Stimulated activated CD4-positive, alpha-beta T cell treated with anti-CD3 and anti-CD28 coated beads, Interleukin-4, amount 100 ng/mL, for 4 hours (primary cell): ENCODE measurements at regions not wholly inside any gene's neighbourhood (a gene's known extent, or its start where the extent isn't known, plus 50 kb on each side); places are given as distances from the start of the nearest gene placed in this dataset.

Experiments used
- DNase-seq, 2 experiments: peaks; one replicate each; pipeline ENCODE4 v3.0.0-alpha.2; 2020

GRCh38 chr6:79864421-79864820 lies 82.9 kb downstream of the ELOVL4 start:
- DNase-seq, result no peak

DNA sequence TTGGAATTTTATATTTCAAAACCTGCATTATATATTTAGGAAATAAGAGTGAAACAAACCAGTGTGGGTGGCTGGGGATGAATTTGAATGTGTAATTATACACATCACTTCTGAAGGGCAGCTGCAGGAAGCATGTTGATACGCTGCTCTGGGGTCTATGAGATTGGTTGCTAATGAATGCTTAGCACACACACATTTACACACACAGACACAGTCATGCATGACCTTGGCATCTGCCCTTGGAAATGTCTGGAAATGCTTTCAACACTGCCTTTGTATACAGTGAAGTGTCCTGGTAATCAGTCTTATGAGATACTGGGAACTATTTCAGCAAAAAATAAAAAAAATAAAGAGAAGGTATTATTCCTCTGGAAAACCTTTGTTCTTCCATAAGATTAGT lies 83.4 kb downstream of the ELOVL4 start:
- no peak for DNase-seq

GRCh38 chr6:79863566-79863965 lies 83.8 kb downstream of the ELOVL4 start:
- DNase-seq, result no peak

DNA sequence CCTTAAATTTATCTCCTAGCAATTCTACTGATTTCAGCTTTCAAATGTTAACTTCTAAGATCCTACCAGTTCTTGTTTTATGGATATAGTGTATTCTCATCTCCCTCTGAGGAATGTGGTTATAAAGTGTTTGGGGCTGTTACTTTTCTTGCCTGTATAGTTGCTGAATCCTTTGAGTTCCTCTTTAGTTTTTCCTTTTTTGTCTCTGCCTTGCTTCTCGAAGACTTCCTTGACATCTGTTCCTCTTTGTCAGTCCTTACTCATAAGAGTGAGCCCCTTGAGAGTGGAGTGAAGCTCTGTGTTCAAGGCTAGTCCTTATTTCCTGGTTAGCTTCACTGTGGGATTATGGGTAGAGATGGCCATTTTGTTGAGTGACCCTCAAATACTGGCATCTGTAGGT lies 84.6 kb downstream of the ELOVL4 start:
- DNase-seq, result no peak

GRCh38 chr6:79862126-79862525 lies 85.2 kb downstream of the ELOVL4 start:
- no peak for DNase-seq

GRCh38 chr6:79861023-79861422 lies 86.3 kb downstream of the ELOVL4 start:
- no peak for DNase-seq

DNA sequence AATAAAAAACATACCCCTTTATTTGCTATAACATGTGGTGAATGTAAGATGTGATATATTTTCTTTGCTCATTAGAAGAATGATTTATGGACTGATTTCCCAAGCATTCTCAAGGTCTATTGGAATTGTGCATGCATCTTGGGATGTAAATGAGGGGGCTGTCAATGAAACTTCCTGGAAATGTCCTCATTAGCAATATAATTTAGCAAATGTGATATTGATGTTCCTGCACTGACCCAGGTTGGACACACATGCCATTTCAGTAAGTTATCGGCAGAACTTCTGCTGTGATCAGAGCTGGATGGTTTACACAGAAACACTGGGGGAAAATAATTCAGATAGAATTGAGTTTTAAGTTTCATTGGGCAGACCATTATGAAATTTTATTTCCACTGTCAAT lies 99.9 kb downstream of the ELOVL4 start:
- DNase-seq, result no peak

- no peak for DNase-seq
Observed at GRCh38 chr6:79842376-79843040, 104.8 kb downstream of the ELOVL4 start.

DNA sequence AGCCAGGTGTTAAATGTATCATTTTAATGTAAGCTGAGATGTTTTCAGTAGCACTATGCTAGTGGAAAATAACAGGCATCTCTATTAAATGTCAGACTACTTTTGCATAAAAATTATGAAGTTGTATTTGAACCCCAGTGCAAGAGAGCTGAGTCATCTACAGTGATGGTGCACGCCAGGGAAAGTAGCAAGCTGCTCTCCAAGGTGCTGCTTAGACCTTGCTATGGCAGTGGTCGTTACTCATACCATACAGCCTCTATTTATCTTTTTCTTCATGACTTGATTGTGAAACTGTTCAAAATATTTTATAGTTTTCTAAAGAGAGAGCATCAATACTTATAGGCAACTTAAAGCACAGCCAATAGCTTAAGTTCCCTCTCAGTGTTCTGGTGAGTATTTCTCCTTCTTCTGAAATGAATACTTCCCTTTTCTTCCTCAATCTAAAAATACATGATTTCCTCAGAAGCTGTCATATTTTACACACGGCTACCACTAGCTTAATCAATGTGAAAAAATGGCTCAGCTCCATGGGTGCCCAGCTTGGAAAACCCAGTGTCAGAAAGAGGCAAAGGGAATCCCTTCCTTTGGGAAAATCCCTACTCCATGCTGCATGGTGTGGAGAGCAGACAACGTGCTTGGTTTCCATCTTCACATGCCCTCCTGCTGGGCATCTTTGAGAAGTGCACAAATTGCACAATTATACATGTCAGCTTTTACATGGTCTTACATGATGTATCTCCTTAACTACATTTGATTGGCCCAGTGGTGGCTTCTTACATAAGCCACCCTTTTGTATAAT lies 105.6 kb downstream of the ELOVL4 start:
- no peak for DNase-seq

DNA sequence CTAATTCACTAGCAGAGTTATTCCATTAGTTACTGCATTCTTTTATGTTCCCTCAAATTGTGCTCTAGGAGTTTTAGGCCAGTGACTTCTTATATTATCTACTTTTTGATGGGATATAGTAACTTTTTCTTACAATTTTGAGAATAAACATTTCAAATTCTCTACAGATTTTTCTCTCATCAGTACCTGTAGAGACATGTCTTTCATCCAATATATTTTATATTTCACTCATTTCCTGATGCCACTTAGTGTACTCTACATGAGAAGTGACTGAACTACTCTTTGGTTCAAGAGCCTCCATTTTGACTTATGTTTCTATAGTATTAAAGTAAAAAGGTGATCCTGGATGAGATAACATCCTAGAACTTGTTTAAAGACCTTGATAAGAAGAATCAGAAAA lies 108.5 kb downstream of the ELOVL4 start:
- no peak for DNase-seq

GRCh38 chr6:79833964-79834284 lies 113.4 kb downstream of the ELOVL4 start:
- DNase-seq, result no peak

DNA sequence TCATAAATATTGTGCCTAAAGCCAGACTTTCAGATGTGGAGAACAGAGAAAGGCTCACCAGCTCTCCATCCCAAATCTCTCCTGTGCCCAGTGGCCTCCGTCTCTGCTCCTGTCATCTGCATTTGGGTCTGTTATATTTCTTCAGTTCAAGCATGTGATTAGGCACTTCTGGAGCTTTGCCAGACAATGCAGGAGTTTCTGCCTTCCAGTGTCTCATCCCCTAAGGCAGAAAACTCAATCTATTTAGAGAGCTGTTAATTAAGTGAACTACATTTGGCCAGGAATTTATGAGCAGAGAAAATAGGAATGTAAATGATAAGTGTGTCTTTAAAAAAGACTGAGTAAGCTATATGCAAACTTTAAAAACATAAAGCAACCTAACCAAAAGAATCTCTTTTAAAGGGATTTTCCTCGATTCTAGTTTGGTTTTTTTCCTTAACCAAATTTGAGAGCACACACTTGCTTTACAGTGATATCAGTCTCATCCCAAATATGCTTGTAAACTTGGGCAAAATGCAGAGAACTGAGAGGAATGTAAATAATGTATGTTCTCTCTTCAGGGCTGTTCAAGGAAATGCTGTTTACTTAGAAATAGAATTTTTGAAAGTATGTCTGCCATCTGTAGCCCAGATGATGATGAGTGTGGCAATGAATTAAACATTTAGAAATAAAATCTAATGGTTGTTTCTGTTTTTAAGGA lies 113.9 kb downstream of the ELOVL4 start:
- DNase-seq, result no peak

DNA sequence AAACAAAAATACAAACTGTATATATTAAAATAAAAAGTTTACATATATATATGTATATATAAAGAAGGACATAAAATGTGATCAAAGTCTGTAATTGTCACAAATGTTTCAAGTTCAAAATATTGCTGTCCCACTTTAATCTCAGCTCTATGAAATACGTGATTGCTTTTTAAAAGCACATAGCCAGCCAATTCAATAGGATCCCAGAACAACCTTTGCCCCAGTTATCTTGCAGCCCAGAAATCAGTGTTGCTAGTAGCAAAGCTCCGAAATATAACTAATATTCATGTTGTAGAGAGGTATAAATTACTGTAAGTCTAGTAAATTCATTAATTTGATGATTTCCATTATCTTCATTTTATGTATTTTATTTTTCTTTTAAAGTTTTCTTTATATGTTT lies 114.6 kb downstream of the ELOVL4 start:
- no peak for DNase-seq

- DNase-seq, result no peak
Observed at GRCh38 chr6:79824202-79824601, 123.2 kb downstream of the ELOVL4 start.

DNA sequence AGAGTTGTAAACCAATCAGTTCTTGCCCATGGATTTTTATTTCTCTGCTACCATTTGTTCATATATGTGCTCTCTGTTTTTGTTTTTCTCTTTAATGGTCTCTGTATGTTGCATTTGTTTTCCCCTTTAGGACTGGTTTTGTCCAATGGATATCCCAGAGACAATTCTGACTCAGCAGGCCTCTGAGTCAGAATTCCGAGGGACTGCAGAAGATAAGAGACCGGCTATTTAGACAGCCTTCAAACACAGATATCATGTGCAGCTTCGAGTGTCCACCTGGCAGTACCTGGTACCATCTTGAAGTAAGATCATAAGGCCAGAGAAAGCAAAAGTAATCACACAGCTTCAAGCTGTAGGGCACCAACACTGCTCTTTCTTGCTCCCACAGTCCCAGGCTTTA lies 125.5 kb downstream of the ELOVL4 start:
- no peak for DNase-seq

- no peak for DNase-seq
Observed at GRCh38 chr6:79818471-79818870, 128.9 kb downstream of the ELOVL4 start.

- DNase-seq, result no peak
Observed at GRCh38 chr6:79814940-79815339, 132.4 kb downstream of the ELOVL4 start.

DNA sequence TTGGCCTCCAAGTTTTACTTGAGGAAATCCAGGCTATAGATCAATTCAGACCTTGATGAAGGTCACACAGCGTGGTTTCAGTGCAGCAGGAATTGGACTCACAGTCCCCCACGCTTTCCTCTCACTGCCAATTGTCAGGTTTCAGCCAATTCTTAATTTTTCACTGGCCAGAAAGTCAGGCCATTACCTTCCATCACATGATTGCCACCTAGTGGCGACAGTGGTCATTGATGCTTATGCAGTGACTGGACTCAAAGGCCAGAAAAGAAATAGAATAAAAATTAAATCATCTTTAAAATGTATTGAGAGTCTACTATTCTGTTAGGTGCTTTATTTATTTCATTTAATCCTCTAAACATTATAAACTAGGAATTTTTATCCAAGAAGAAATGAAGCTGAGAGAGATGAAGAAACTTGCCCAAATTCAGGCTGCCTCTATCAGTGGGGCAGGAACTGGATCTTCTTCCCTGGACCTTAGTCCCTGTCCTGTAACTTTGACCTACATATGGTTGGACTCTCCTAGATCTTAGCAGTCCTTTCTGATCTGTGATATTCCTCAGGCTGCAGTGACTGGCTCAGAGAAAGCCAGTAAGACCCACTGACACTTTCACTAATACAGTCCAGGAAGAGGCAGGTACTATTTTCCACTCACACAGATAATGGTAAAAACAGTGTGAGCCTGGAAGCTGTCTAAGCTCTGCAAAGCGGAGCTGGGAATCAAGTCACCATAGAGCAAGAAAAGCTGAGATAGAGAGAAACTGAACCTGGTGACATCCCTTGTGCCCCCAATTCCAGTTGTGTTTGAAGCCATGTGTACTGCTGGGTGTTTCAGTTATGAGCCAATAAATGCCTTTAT lies 133.3 kb downstream of the ELOVL4 start:
- peak; percentile 39 to 55 for DNase-seq

GRCh38 chr6:79813143-79813850 lies 134.1 kb downstream of the ELOVL4 start:
- DNase-seq, result no peak

DNA sequence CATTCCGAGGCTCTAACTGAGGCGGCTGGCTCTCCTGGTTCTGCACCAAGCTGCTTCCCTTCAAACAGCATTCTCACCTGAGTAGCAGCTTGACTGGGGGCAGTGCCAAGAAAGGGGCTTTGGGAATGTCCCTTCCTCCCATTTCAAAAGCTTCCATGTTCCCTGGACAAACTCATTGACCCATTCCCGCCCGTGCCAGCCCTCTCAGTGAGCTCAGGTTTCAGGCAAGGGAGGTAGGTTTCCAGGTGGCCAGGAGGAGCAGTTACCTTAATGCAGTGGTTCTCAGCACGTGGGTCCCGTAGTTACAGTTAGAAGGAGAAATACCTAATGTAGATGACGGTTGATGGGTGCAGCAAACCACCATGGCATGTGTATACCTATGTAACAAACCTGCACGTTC lies 135.2 kb downstream of the ELOVL4 start:
- no peak for DNase-seq

DNA sequence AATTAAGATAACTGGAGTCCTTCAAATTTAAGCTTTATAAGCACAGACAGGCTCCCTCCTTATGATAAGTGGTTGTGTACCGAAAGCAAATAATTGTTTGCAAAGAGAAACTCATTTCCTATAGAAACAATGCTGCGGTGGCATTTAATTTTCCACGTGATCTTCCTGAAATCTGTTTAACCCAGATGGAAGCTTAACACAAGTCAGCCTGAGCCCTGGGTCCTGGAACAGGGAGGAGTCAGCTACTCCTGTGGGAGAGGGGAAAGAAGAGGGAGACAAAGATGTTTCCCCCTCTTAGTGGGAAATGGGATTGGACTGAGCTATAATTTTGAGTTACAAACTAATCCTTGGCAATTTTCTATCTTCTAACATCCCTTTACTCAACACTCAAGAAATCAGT lies 136.5 kb downstream of the ELOVL4 start:
- DNase-seq, result no peak

- DNase-seq, result no peak
Observed at GRCh38 chr6:79810185-79810705, 137.1 kb downstream of the ELOVL4 start.
